WTC11 (cell line): ENCODE measurements at regions not wholly inside any gene's neighbourhood (a gene's known extent, or its start where the extent isn't known, plus 50 kb on each side); places are given as distances from the start of the nearest gene placed in this dataset.

Experiments
- AFF4 ChIP-seq: sonication (generic); formaldehyde crosslinking; IDR thresholded peaks from 2 replicates; pipeline ENCODE4 v1.8.1; 2023; ENCODE audit warnings: mild to moderate bottlenecking, missing genetic modification reagents, borderline replicate concordance
- CTCF ChIP-seq: fragments of 200-600 bp; IDR thresholded peaks from 2 replicates; pipeline ENCODE4 v1.8.0; 2022; ENCODE audit warnings: antibody characterized with exemption
- JUN ChIP-seq: sonication (generic); formaldehyde crosslinking; IDR thresholded peaks from 2 replicates; pipeline ENCODE4 v1.8.0; 2023; ENCODE audit warnings: mild to moderate bottlenecking, missing genetic modification reagents
- MYBL2 ChIP-seq: sonication (generic); formaldehyde crosslinking; IDR thresholded peaks from 2 replicates; pipeline ENCODE4 v1.8.1; 2023; ENCODE audit warnings: mild to moderate bottlenecking, moderate library complexity, missing genetic modification reagents

- TF ChIP-seq AFF4 (CRISPR knock-in tag) (no peak), JUN (CRISPR knock-in tag) (no peak), CTCF (no peak), MYBL2 (CRISPR knock-in tag) (no peak)
Measured at GRCh38 chr9:14992081-14992480, 81.9 kb upstream of the FREM1 start.
